ENCODE measurements at regions not wholly inside any gene's neighbourhood (a gene's known extent, or its start where the extent isn't known, plus 50 kb on each side); places are given as distances from the start of the nearest gene placed in this dataset.

DNA sequence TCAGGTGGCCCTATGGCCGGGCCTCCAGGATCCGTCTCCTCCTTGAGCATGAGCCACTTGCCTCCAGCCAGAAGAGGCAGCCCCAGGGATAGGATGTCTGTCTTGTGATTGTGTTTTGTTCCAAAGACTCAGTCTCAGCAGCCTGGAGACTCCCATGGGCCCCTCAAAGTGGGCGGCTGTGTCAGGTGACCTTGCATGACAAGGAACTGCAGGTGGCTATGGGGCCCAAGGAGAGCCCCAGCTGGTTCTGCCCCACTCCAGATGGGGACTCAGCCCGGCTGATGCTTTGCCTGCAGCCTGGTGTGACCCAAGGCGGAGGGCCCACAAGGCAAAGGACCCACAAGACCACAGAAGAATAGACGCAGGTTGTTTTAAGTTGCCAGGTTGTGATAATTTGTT lies 284.3 kb upstream of the IRX4 start:
- TF ChIP-seq, protein P1, sequence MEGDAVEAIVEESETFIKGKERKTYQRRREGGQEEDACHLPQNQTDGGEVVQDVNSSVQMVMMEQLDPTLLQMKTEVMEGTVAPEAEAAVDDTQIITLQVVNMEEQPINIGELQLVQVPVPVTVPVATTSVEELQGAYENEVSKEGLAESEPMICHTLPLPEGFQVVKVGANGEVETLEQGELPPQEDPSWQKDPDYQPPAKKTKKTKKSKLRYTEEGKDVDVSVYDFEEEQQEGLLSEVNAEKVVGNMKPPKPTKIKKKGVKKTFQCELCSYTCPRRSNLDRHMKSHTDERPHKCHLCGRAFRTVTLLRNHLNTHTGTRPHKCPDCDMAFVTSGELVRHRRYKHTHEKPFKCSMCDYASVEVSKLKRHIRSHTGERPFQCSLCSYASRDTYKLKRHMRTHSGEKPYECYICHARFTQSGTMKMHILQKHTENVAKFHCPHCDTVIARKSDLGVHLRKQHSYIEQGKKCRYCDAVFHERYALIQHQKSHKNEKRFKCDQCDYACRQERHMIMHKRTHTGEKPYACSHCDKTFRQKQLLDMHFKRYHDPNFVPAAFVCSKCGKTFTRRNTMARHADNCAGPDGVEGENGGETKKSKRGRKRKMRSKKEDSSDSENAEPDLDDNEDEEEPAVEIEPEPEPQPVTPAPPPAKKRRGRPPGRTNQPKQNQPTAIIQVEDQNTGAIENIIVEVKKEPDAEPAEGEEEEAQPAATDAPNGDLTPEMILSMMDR (IDR thresholded peaks at IDR 0.05): no peak
- DNase-seq (ENCODE audit: low spot score): no peak
- Histone ChIP-seq H3K27ac (no peak overlapping the region), H3K4me3 (no peak overlapping the region)

DNA sequence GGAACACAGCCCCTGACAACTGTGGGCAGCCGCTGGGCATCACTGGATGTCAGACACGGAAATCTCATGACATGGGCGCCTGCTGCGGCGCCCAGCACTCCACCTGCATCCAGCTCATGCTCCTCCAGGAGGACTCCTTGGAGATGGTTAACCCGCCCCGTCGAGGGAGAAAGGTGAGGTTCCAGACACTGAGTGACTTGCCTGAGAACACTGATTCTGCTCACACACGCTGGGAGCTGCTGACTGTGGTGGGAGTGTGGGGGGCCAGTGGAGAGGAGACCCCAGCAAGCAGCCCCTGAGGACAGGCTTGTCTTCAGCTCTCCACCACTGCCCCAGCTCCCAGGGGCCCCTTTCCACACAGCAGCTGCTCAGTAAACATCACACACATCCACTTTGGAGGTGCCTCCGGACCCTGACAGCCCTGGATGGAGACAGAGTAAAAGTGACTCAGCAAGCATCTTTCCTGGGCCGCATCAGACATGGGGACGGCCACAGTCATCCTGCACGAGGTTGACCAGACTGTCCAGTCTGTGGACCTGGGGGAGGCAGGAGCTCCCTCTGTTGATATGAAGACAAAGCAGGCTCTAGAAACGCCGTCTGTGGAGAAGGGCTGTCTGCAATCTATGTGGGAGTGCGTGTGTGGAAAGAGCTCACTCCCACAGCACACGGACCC lies 283.7 kb upstream of the IRX4 start:
- H3K4me3 ChIP-seq: no peak overlapping the region
- TF ChIP-seq, protein P1 (IDR thresholded peaks at IDR 0.05): no peak
- DNase-seq (ENCODE audit: low spot score): no peak
- no peak overlapping the region for H3K27ac ChIP-seq

DNA sequence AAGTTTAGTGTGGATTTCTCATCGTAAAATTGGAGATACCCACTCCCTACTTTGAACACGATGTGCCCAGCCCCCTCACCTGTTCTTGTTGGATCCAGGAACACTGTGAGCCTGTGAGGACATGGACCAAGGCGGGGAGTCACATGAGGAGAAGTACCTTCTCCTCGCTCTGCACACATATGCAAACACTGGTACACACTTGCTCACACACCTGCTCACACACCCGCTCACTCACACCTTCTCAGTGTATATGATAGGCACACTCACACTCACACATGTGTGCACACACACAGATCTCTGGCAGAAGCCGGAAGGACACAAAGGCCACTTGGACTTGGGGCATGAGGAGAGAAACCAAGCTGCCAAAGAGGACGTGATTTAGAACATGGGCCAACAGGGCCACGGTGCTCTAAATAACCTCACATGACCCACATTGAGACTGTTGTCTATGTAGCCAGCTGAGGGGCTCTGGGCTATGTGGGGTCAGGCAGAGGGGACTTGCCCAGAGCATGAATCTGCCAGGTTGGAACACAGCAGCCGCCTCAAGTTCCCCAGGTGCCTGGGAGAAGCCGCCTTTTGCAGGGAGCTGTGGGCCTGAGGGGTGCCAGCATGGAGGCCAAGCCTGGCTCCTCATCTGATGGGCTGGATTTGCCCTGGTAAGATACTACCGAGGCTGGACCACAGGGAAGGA lies 283.0 kb upstream of the IRX4 start:
- no peak for DNase-seq (ENCODE audit: low spot score)
- no peak overlapping the region for H3K4me3 ChIP-seq
- H3K27ac ChIP-seq: no peak overlapping the region
- TF ChIP-seq, protein P1 (IDR thresholded peaks at IDR 0.05): no peak

DNA sequence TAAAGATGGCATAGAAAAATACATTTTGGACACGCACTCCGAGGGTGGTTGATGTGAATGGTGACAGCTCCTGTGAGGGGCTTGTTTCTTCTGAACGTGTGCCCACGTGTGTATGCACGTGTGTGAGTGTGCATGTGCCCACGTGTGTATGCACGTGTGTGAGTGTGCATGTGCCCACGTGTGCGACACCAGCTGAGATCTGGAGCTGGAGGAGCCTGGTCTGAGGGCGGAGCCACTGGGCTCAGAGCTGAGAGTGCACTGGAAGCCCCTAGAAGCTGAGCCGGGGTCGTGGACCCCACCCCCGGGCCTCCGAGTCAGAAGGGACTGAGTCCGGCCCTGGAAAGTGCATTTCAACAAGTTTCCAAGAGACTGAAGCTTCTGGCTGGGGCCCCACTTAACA lies 282.5 kb upstream of the IRX4 start:
- H3K27ac ChIP-seq: no peak overlapping the region
- TF ChIP-seq, protein P1 (IDR thresholded peaks at IDR 0.05): no peak
- no peak overlapping the region for H3K4me3 ChIP-seq
- DNase-seq (ENCODE audit: low spot score): no peak

DNA sequence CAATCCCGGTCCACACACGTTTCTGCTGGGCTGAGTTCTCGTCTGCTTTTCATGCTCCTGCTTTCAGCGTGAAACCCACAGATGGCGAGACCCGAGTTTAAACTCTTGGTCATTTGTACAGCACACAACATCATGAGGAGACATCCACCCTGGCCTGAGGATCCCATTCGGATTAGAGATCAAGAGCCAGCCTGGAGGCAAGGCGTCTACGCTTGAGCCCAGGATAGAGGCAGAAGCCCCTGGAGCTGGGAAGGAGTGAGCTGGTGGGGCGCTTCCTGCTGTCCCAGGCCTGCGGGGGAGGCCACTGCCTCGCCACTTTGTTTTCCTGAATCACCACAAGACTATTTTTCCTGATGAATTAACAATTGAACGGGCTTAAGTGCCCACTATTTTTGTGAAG lies 281.9 kb upstream of the IRX4 start:
- no peak for DNase-seq (ENCODE audit: low spot score)
- Histone ChIP-seq H3K27ac (no peak overlapping the region), H3K4me3 (no peak overlapping the region)
- TF ChIP-seq, protein P1 (IDR thresholded peaks at IDR 0.05): no peak

DNA sequence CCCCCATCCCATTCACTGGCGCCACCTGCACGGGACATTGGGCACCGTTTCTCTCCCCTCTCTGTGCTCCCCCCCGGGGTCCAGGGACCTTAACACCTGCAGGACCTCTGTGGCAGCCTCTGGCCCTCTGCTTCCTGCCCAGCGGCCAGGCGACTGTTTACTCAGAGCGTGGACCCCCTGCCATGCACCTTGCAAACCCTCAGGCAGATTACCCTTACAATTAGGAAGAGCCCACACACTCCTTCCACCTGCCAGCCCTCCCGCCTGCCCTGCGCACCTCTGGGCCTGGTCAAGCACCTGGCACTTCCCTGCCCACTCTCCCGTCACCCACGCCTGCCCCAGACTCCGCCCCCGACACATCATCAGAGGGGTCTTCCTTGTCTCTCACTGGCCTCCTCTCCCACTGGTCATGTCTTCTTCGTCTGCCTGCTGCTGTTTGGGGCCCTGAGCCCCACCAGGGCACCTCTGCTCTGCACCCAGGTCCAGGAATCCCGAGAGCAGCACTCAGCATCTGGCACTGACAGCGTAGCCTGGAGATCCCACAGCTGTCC lies 281.3 kb upstream of the IRX4 start:
- Histone ChIP-seq H3K27ac (no peak overlapping the region), H3K4me3 (no peak overlapping the region)
- TF ChIP-seq, protein P1 (IDR thresholded peaks at IDR 0.05): no peak
- DNase-seq (ENCODE audit: low spot score): no peak
